HG03442 (cell line): ENCODE measurements at regions not wholly inside any gene's neighbourhood (a gene's known extent, or its start where the extent isn't known, plus 50 kb on each side); places are given as distances from the start of the nearest gene placed in this dataset.
"Not testable (repeated sequence)": the region's sequence is repeated elsewhere in the genome, so short reads cannot be mapped to it uniquely, and the experiment has no call there.

Experiments used
- ATAC-seq: cut with Tn5 transposase; IDR thresholded peaks from one replicate; pipeline ENCODE4 v1.9.1; 2021; ENCODE audit warnings: mild to moderate bottlenecking, moderate library complexity; ENCODE audit not compliant: unreplicated experiment

- ATAC-seq = no peak
Observed at GRCh38 chr4:103887191-103887590, 167.4 kb upstream of the TACR3 start.

GRCh38 chr4:103885152-103885551 is 165.4 kb upstream of the TACR3 start:
- no peak for ATAC-seq

DNA sequence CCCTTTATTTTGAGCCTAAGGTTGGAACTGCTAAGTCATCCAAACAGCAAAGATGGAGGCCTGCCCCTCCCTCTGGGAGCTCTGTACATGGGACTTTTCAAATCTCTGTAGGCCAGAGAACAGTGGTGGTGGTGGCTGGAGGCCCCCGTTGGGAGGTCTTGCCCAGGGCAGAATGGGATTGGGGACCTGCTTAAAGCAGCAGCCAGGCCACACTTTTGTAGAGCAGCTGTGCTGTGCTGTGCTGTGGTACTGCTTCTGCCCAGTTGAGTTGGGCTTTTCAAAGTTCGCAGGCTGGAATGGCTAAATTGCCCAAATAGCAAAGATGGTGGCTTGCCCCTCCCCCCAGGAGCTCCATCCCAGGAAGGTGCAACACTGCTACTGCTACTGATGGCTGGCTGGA is 147.5 kb upstream of the TACR3 start:
- no peak for ATAC-seq

GRCh38 chr4:103853627-103854026 is 133.8 kb upstream of the TACR3 start:
- no peak for ATAC-seq

DNA sequence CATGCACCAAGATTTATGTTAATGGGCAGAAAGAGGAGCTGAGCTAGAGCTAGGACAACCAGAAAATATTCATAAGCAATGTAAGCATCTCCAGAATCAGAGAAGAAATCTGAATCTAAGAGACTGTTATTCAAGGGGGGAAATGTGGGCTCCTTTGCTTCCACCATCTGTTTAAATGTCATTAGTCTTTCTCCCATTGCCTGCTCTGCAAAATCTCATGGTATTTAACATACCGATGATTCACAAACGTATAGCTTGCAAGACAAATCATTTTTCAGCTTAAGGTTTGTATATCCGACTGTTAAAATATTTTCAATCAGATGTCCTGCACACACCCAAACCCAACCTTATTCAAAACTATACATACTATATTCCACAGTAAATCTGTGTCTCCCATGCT is 133.4 kb upstream of the TACR3 start:
- no peak for ATAC-seq

DNA sequence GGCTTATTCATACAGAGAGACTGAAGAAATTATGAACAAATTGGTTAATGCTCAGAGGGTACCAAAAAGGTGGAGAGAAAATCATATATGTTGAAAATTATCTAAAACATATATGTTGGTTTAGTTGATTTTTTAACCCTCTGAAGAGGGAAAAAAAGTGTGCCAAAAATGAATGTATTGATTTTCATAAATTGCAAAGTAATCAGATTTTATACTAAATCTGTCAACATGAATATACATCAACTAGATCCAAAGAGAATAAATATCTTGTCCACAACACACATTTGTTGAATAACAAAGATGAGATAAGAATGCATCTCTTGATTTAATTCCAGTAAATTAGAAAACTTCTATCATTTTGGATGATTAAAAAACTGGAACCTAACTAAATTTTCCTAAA is 125.3 kb upstream of the TACR3 start:
- no peak for ATAC-seq

GRCh38 chr4:103842637-103843239 is 123.0 kb upstream of the TACR3 start:
- no peak for ATAC-seq

GRCh38 chr4:103842076-103842475 is 122.3 kb upstream of the TACR3 start:
- ATAC-seq = no peak

- ATAC-seq = not testable (repeated sequence)
Observed at GRCh38 chr4:103810308-103810707, 90.5 kb upstream of the TACR3 start.

DNA sequence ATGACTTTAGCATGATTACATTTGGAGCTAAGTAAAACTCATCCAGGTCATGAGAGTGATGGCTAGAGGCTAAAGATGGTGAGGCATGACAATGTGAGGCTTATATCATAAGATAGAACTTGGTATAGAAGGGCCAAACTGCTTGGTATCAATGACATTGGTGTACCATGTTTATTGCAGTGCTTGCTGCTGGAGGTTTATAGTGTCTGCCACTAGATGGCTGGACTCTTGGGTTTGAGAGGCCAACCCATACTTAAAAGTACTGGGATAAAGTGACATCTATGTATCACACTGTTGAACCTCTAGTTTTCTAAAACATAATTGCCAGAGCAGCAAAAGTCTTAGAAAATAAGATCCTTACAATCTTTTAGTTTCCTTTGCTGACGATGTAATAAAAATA is 83.0 kb upstream of the TACR3 start:
- no peak for ATAC-seq

GRCh38 chr4:103787057-103787456 is 67.3 kb upstream of the TACR3 start:
- ATAC-seq = no peak

GRCh38 chr4:103786593-103786992 is 66.8 kb upstream of the TACR3 start:
- ATAC-seq = no peak

- peak; percentile 81 for ATAC-seq
Observed at GRCh38 chr4:103786014-103786413, 66.2 kb upstream of the TACR3 start.

DNA sequence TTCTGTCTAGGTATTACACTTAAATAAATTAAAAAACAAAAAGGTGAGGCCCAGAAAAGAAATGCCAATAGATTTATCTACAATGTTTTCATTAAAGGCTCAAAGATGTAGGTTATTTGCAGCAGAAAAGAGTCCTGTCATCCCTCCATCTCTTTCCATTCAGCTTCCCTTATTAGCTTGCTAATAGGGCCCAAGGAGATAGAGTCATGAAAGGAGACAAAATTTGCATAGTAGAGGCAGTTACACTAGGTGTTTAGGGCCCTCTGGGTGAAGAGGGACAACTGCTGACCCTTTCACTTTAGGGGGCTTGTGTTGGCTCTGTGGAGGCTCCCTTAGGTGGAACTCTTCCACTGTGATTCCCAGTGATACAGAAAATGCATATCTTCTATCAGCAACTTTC is 58.4 kb upstream of the TACR3 start:
- ATAC-seq = no peak

GRCh38 chr4:103774326-103774825 is 54.6 kb upstream of the TACR3 start:
- ATAC-seq = no peak

GRCh38 chr4:103773691-103774231 is 54.0 kb upstream of the TACR3 start:
- no peak for ATAC-seq
